Activated T-helper 17 cell treated with anti-CD3 and anti-CD28 coated beads, Interleukin-2, amount 50 U/mL, for 72 hours (primary cell): ENCODE measurements at regions not wholly inside any gene's neighbourhood (a gene's known extent, or its start where the extent isn't known, plus 50 kb on each side); places are given as distances from the start of the nearest gene placed in this dataset.

Experiments used
- ATAC-seq: fragments of 150-1000 bp; cut with Tn5 transposase; replicated peaks from 2 replicates; pipeline ENCODE4 v1.10.0; 2021; ENCODE audit warnings: mild to moderate bottlenecking, moderate library complexity
- H3K27ac Mint-ChIP-seq: one replicate; pipeline ENCODE4 v1.8.0; 2022; ENCODE audit warnings: mixed read lengths
- H3K27me3 Mint-ChIP-seq: one replicate; pipeline ENCODE4 v1.8.0; 2022; ENCODE audit warnings: mixed read lengths
- H3K36me3 Mint-ChIP-seq: one replicate; pipeline ENCODE4 v1.8.0; 2022; ENCODE audit warnings: low read depth, mild to moderate bottlenecking, mixed read lengths
- H3K4me1 Mint-ChIP-seq: one replicate; pipeline ENCODE4 v1.8.0; 2022; ENCODE audit warnings: mixed read lengths
- H3K4me3 Mint-ChIP-seq: one replicate; pipeline ENCODE4 v1.8.0; 2022; ENCODE audit warnings: mild to moderate bottlenecking, mixed read lengths
- H3K9me3 Mint-ChIP-seq: one replicate; pipeline ENCODE4 v1.8.0; 2022; ENCODE audit warnings: mixed read lengths

DNA sequence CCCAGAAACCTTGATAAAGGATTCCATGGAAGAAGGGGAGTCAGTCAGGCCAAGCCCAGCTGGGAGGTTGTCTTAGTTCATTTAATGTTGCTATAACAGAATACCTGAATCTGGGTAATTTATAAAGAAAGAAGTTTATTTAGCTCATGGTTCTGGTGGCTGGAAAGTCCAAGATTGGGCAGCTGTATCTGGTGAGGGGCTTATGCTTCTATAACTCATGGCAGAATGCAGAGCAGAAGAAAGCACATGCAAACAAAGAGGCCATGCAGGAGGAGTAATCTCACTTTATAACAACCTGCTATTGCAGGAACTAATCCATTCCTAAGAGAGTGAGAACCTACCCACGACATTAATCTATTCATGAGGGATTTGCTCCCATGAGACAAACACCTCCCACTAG lies 54.2 kb upstream of the ANKRD1 start:
- no peaks in the 10 kb centered on the region for H3K9me3 Mint-ChIP-seq
- ATAC-seq, result no peak
- H3K4me3 Mint-ChIP-seq, result no peak overlapping the region
- H3K36me3 Mint-ChIP-seq, result no peaks in the 10 kb centered on the region
- no peaks in the 10 kb centered on the region for H3K4me1 Mint-ChIP-seq
- H3K27me3 Mint-ChIP-seq, result peaks cover 11% of the 10 kb centered on the region
- no peak overlapping the region for H3K27ac Mint-ChIP-seq

DNA sequence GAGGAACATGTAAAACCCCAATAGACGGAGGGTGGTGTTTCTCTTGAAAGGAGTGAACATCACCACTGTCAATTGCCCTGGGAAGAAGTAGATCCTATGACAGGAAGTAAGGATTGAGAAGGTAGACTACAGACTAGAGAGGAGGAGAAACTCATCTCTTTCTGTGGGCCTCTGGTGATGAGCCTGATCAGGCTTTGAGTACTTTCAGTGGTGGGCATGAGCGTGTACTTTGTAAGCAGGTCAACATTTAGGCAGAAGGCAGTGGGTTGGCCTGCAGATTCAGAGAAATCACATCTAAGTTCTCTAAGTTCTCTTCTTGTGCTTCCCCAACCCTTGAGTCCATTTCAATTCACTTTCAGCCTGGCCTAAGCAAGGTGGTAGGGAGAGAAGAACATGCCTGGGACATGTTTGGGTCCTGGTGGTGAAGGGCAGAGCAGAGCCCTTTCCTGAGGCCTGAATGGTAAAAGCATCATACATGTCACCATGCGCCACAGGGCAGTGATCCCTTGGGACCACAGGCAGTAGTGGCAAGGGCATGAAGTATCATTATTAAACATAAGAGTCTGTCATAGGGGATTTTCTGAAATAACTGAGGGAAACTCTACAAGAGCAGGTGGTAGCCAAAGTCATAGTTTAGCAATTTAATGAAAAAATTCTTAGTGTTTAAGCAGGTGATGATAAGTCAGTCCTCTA lies 56.4 kb upstream of the ANKRD1 start:
- H3K9me3 Mint-ChIP-seq, result no peaks in the 10 kb centered on the region

DNA sequence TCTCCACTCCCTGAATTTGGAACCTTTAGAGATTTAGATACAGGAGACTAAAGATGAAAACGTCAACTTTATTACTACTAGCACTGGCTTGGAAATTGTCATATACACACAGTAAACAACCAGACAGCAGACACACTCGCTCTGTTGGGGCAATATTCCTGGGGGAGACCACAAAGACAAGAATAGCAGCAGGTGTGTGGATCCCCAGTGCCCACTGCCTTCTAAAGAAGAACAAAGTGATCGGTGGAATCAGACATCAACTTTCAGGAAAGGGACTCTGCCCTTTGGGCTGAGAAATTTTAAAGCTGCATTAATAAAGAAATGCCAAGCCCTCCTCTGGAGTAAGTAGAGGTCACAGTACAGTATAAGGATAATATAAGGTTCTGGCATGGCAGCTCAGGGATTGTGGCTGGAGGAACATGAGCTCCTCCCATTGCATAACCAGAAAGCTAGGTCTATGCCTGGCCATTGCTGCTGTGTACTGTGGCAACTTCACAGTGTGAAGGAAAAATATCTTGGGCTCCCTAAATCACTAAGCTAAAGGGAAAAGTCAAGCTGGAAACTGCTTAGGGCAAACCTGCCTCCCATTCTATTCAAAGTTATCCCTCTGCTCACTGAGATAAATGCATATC lies 57.1 kb upstream of the ANKRD1 start:
- Mint-ChIP-seq H3K4me1 (no peaks in the 10 kb centered on the region), H3K4me3 (no peak overlapping the region), H3K36me3 (no peaks in the 10 kb centered on the region)

More for the DNA sequence above, 56.4 kb upstream of the ANKRD1 start:
- ATAC-seq, result peak; percentile 28
- Mint-ChIP-seq H3K27ac (no peak overlapping the region), H3K4me3 (no peak overlapping the region), H3K36me3 (no peaks in the 10 kb centered on the region), H3K27me3 (peaks cover 6% of the 10 kb centered on the region), H3K4me1 (no peaks in the 10 kb centered on the region)

GRCh38 chr10:90982406-90983008 lies 61.6 kb upstream of the ANKRD1 start:
- H3K9me3 Mint-ChIP-seq, result no peaks in the 10 kb centered on the region
- ATAC-seq, result no peak
- no peak overlapping the region for H3K27ac Mint-ChIP-seq
- H3K36me3 Mint-ChIP-seq, result no peaks in the 10 kb centered on the region
- H3K4me3 Mint-ChIP-seq, result no peak overlapping the region
- no peaks in the 10 kb centered on the region for H3K4me1 Mint-ChIP-seq
- H3K27me3 Mint-ChIP-seq, result no peaks in the 10 kb centered on the region

More for the DNA sequence above, 57.1 kb upstream of the ANKRD1 start:
- Mint-ChIP-seq H3K27me3 (peaks cover 6% of the 10 kb centered on the region), H3K27ac (no peak overlapping the region), H3K9me3 (no peaks in the 10 kb centered on the region)
- ATAC-seq, result no peak

- H3K36me3 Mint-ChIP-seq, result no peaks in the 10 kb centered on the region
- no peaks in the 10 kb centered on the region for H3K4me1 Mint-ChIP-seq
- H3K4me3 Mint-ChIP-seq, result no peak overlapping the region
- no peak for ATAC-seq
- no peaks in the 10 kb centered on the region for H3K9me3 Mint-ChIP-seq
- H3K27ac Mint-ChIP-seq, result no peak overlapping the region
- no peaks in the 10 kb centered on the region for H3K27me3 Mint-ChIP-seq
Observed at GRCh38 chr10:90983914-90984549, 63.1 kb upstream of the ANKRD1 start.

- Mint-ChIP-seq H3K27me3 (no peaks in the 10 kb centered on the region), H3K27ac (no peak overlapping the region)
Observed at GRCh38 chr10:90984898-90985297, 64.0 kb upstream of the ANKRD1 start.

GRCh38 chr10:90985321-90985933 lies 64.5 kb upstream of the ANKRD1 start:
- Mint-ChIP-seq H3K4me3 (no peak overlapping the region), H3K4me1 (no peaks in the 10 kb centered on the region), H3K27ac (no peak overlapping the region), H3K27me3 (no peaks in the 10 kb centered on the region), H3K9me3 (no peaks in the 10 kb centered on the region), H3K36me3 (no peaks in the 10 kb centered on the region)
- ATAC-seq, result no peak

More at GRCh38 chr10:90984898-90985297, 64.0 kb upstream of the ANKRD1 start:
- Mint-ChIP-seq H3K9me3 (no peaks in the 10 kb centered on the region), H3K4me1 (no peaks in the 10 kb centered on the region), H3K4me3 (no peak overlapping the region), H3K36me3 (no peaks in the 10 kb centered on the region)
- ATAC-seq, result no peak

DNA sequence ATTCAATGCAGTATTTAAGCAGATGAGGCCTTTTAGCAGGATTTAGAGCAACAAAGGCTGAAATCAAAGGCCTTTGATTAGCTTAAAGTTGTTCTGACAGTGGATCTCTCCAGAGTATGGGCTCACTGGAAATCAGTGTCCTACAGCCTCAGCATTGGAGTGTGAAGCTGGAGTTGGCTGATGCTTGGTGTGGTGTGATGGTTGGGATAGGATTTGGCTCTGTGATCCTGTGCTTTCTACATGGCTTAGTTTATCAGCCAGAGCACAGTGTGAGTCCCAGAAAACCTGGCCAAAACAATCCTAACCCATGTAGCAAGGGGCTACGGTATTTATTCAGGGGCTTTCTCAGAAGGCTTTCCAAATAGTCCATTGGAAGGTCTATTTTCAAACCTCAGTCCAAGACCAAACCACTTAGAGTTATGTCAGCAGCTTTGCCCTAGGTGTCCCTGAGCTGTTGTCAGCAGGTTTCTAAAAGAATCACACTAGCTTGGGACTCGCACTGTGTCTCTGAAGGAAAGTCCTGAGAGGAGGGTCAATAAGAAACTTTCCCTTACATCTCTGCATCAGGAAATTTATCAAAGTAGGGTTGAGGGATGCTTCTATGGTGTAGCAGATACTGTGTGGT lies 65.4 kb upstream of the ANKRD1 start:
- no peaks in the 10 kb centered on the region for H3K27me3 Mint-ChIP-seq
- no peaks in the 10 kb centered on the region for H3K9me3 Mint-ChIP-seq
- no peak for ATAC-seq
- H3K4me3 Mint-ChIP-seq, result no peak overlapping the region
- no peaks in the 10 kb centered on the region for H3K36me3 Mint-ChIP-seq
- H3K4me1 Mint-ChIP-seq, result no peaks in the 10 kb centered on the region
- no peak overlapping the region for H3K27ac Mint-ChIP-seq

- Mint-ChIP-seq H3K9me3 (no peaks in the 10 kb centered on the region), H3K4me1 (no peaks in the 10 kb centered on the region), H3K27me3 (no peaks in the 10 kb centered on the region), H3K27ac (no peak overlapping the region), H3K4me3 (no peak overlapping the region), H3K36me3 (no peaks in the 10 kb centered on the region)
- ATAC-seq, result no peak
Observed at GRCh38 chr10:90986870-90987269, 66.0 kb upstream of the ANKRD1 start.

DNA sequence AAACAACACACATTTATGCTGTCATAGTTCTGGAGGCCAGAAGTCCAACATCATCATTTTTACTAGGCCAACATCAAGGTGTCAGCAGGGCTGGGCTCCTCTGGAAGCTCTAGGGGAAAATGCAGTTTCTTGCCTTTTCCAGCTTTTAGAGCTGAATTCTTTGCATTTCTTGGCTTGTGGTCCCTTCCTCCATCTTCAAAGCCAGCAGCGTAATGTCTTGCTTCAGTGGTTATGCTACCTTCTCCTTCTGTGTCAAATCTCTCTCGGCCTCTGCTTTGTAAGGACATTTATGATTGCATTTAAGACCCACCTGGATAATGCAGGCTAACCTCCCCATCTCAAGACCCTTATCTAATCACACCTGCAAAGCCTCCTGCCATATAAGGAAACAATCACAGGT lies 66.5 kb upstream of the ANKRD1 start:
- Mint-ChIP-seq H3K27ac (no peak overlapping the region), H3K4me1 (no peaks in the 10 kb centered on the region), H3K9me3 (no peaks in the 10 kb centered on the region), H3K27me3 (no peaks in the 10 kb centered on the region), H3K36me3 (no peaks in the 10 kb centered on the region), H3K4me3 (no peak overlapping the region)
- ATAC-seq, result no peak

GRCh38 chr10:90988024-90988423 lies 67.1 kb upstream of the ANKRD1 start:
- Mint-ChIP-seq H3K27ac (no peak overlapping the region), H3K36me3 (no peaks in the 10 kb centered on the region), H3K4me3 (no peak overlapping the region), H3K27me3 (no peaks in the 10 kb centered on the region), H3K9me3 (no peaks in the 10 kb centered on the region), H3K4me1 (no peaks in the 10 kb centered on the region)
- no peak for ATAC-seq

DNA sequence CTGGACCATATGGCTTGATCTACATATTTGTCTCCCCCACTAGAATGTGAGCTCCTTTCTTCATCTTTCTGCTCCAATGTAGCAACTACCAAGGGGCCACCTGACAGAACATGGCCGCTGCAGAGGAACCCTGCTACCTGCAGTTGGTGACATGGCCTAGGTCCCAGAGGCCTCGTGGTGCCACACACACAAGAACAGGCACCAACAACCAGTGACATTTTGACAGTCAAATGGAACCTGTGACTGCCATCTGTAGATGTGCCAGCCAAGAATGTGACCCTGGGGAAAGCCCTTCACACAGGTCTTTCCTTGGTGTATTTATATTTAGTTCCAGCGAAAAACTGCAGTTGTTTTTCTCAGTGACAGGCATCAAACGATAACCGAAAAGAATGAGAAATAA lies 67.9 kb upstream of the ANKRD1 start:
- H3K9me3 Mint-ChIP-seq, result no peaks in the 10 kb centered on the region
- H3K4me3 Mint-ChIP-seq, result no peak overlapping the region
- ATAC-seq, result no peak
- H3K27ac Mint-ChIP-seq, result no peak overlapping the region
- no peaks in the 10 kb centered on the region for H3K36me3 Mint-ChIP-seq
- no peaks in the 10 kb centered on the region for H3K27me3 Mint-ChIP-seq
- no peaks in the 10 kb centered on the region for H3K4me1 Mint-ChIP-seq

- no peak for ATAC-seq
- Mint-ChIP-seq H3K27ac (no peak overlapping the region), H3K4me1 (no peaks in the 10 kb centered on the region), H3K4me3 (no peak overlapping the region), H3K9me3 (no peaks in the 10 kb centered on the region), H3K36me3 (no peaks in the 10 kb centered on the region), H3K27me3 (no peaks in the 10 kb centered on the region)
Observed at GRCh38 chr10:90989378-90989777, 68.5 kb upstream of the ANKRD1 start.

DNA sequence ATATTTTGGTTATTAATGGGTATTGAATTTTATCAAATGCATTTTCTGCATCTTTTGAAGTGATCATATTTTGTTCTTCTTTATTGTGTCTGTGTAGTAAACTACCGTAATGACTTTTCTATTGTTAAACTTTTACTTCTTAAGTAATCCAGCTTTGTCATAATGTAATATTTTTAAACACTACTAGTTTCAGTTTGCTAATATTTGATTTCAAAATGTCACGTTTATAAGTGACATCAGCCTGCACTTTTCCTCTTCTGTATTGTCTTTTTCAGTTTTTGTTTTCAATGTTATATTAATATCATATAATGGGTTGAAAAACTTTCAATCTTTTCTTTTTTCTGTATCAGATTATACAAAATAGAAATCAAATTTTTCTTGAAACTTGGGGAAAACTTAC lies 71.6 kb upstream of the ANKRD1 start:
- Mint-ChIP-seq H3K27me3 (peaks cover 6% of the 10 kb centered on the region), H3K36me3 (no peaks in the 10 kb centered on the region), H3K4me3 (no peak overlapping the region), H3K9me3 (no peaks in the 10 kb centered on the region), H3K4me1 (no peaks in the 10 kb centered on the region), H3K27ac (no peak overlapping the region)
- no peak for ATAC-seq
